B cell (primary cell): ENCODE measurements at regions not wholly inside any gene's neighbourhood (a gene's known extent, or its start where the extent isn't known, plus 50 kb on each side); places are given as distances from the start of the nearest gene placed in this dataset.

Experiments used
- CTCF ChIP-seq: fragments of 200-600 bp; IDR thresholded peaks from one replicate; pipeline ENCODE4 v1.8.0; 2022; ENCODE audit warnings: antibody characterized with exemption, mild to moderate bottlenecking
- EZH2 ChIP-seq: IDR thresholded peaks from 2 replicates; pipeline ENCODE4 v1.6.1; 2012; ENCODE audit warnings: borderline replicate concordance, low read depth, mild to moderate bottlenecking, moderate library complexity, low read length; ENCODE audit not compliant: insufficient read depth, poor library complexity, severe bottlenecking

- TF ChIP-seq EZH2 (no peak), CTCF (no peak)
These were observed 83.9 kb upstream of the SH3BP4 start for GRCh38 chr2:234867882-234868285.
